Nephron progenitor cell (in vitro differentiated cells): ENCODE measurements at regions not wholly inside any gene's neighbourhood (a gene's known extent, or its start where the extent isn't known, plus 50 kb on each side); places are given as distances from the start of the nearest gene placed in this dataset.

Source experiments
- DNase-seq: peaks from one replicate; pipeline ENCODE4 v3.0.0; 2021
- H3K27ac Mint-ChIP-seq: 2 replicates; pipeline ENCODE4 v1.8.0; 2021; ENCODE audit warnings: mild to moderate bottlenecking, moderate library complexity, mixed read lengths
- H3K27me3 Mint-ChIP-seq: 2 replicates; pipeline ENCODE4 v1.8.0; 2021; ENCODE audit warnings: mild to moderate bottlenecking, low read depth, mixed read lengths; ENCODE audit not compliant: poor library complexity
- H3K36me3 Mint-ChIP-seq: 2 replicates; pipeline ENCODE4 v1.8.0; 2021; ENCODE audit warnings: low read depth, mixed read lengths
- H3K4me1 Mint-ChIP-seq: 2 replicates; pipeline ENCODE4 v1.8.0; 2021; ENCODE audit warnings: mixed read lengths
- H3K4me3 Mint-ChIP-seq: 2 replicates; pipeline ENCODE4 v1.8.0; 2021; ENCODE audit warnings: mild to moderate bottlenecking, moderate library complexity, mixed read lengths
- H3K9me3 Mint-ChIP-seq: 2 replicates; pipeline ENCODE4 v1.8.0; 2021; ENCODE audit warnings: mild to moderate bottlenecking, moderate library complexity, mixed read lengths
- TF ChIP-seq, protein P1 (sequence below): fragments of 200-600 bp; sonication (generic); IDR thresholded peaks from 2 replicates; pipeline ENCODE4 v1.5.0; 2021; ENCODE audit warnings: antibody characterized with exemption

DNA sequence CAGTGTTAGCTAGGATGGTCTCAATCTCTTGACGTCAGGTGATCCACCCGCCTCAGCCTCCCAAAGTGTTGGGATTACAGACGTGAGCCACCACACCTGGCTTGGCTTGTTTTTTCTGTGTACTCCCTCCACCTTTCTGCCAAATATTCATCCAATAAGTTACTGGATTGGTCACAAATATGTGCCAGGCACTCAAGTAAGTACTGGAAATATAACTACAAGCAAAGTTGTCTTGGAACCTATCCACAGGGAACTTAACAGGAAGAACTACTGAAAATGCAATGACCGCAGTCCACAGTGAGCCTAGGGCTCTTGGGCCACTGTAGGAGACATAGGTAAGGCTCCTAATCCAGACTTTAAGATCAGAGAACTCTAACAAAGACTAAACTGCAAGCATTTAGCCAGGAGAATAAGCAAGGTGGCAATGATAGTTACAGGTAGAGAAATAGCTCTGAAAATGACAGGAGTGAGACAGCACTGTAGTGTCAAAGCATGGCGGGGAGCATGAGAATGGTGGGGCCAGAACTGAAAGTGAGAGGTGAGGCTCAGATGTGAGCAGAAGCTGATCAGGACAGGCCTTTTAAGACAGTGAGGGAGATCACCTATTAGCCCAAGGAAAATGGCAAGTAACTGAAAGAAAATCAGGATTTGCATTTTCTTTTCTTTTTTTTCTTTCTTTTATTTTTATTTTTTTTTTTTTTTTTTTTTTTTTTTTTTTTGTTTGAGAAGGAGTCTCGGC lies 252.1 kb downstream of the RBM43 start:
- no peaks in the 10 kb centered on the region for H3K27me3 Mint-ChIP-seq
- no peak for DNase-seq

DNA sequence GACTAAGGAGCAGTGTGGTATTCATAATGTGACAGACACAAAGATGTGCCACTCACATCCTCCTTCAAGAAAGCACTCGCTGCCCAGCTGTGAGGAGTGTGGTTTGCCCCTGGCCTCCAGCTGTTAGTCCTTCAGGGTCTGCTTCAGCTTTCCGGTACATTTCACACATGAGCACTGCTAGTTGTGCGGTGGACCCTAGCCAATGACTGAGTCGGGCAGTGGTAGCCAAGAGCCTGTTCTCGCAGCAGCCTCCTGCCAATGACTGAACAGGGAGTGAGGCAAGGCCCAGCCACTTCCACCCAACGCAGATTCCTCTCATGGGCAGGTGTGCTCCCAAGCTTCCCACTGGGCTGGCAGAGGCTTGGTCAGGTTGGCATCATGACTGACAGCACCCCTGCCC lies 254.3 kb downstream of the RBM43 start:
- TF ChIP-seq, protein P1, sequence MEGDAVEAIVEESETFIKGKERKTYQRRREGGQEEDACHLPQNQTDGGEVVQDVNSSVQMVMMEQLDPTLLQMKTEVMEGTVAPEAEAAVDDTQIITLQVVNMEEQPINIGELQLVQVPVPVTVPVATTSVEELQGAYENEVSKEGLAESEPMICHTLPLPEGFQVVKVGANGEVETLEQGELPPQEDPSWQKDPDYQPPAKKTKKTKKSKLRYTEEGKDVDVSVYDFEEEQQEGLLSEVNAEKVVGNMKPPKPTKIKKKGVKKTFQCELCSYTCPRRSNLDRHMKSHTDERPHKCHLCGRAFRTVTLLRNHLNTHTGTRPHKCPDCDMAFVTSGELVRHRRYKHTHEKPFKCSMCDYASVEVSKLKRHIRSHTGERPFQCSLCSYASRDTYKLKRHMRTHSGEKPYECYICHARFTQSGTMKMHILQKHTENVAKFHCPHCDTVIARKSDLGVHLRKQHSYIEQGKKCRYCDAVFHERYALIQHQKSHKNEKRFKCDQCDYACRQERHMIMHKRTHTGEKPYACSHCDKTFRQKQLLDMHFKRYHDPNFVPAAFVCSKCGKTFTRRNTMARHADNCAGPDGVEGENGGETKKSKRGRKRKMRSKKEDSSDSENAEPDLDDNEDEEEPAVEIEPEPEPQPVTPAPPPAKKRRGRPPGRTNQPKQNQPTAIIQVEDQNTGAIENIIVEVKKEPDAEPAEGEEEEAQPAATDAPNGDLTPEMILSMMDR, result no peak
- Mint-ChIP-seq H3K27me3 (peaks cover 5% of the 10 kb centered on the region), H3K27ac (no peak overlapping the region), H3K36me3 (no peaks in the 10 kb centered on the region), H3K4me1 (peaks cover 6% of the 10 kb centered on the region), H3K4me3 (no peak overlapping the region), H3K9me3 (no peaks in the 10 kb centered on the region)
- DNase-seq, result peak; percentile 28

More for the DNA sequence above, 252.1 kb downstream of the RBM43 start:
- Mint-ChIP-seq H3K9me3 (no peaks in the 10 kb centered on the region), H3K36me3 (no peaks in the 10 kb centered on the region), H3K27ac (no peak overlapping the region), H3K4me1 (peaks cover 6% of the 10 kb centered on the region), H3K4me3 (no peak overlapping the region)
- TF ChIP-seq, protein P1, result no peak

DNA sequence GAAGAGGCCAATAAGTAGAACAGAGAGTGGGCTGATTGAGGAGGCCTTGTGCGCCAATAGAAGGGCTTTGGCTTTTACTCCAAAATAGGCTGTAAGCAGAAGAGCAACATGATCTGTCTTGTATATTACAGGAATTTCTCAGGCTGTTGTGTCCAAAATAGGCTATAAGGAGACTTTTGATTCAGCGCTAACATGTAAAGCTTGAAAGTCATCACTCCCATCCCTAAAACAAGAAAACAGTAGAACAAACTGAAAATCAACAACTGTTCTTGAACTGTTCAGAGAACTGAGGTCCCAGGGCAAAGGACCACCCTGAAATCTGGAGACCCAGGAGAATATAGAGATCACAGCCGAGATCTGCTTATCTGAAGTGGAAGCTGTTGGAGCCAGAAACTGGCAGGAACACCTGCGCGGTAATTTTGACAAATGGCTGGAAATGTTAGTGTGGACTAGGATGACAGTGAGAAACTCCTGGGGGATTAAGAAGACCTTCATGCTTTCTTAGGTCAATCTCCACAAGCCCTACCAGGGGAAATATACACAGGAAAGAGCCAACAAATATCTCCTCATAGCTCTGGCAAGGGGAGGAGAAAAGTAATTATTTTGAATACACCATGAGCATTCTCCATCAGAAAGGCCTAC lies 258.6 kb downstream of the RBM43 start:
- Mint-ChIP-seq H3K36me3 (no peaks in the 10 kb centered on the region), H3K27me3 (peaks cover 5% of the 10 kb centered on the region), H3K27ac (no peak overlapping the region), H3K9me3 (no peaks in the 10 kb centered on the region), H3K4me3 (no peak overlapping the region), H3K4me1 (peaks cover 6% of the 10 kb centered on the region)
- DNase-seq, result no peak
- TF ChIP-seq, protein P1, result no peak

DNA sequence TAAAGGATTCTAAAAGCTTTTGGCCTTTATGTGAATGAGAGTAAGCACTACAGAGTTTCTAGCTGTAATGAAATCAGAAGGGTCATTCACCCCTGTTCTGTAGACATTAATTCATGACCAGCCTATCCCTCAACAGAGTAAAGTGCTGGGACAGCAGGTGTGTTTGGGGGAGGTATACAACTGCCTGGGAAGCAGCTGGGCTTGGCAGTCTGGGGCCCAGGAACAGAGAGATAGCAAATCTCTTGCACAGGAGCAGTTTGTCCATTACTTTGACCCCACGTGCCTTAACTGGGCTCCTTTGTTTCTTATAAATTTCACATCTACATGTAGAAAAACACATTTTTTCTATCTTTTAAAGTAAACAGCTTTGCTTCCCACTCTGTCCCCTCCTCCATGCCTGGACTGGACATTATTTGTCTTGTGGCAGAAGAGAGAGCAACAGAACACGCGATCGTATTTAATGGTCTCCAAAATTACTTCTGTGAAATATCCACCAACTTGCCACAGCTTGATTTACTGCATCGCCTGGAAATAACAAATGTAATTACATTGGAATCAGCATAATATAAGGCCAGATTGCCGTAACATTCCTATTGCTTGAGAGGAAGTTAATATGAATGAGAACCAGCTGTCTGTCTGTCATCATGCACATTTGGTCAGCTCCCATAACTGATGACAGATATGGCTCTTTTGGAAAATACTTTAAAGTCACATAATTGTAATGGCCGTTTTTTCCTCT lies 263.8 kb downstream of the RBM43 start:
- peaks cover 17% of the 10 kb centered on the region for H3K9me3 Mint-ChIP-seq
- TF ChIP-seq, protein P1, result no peak
- H3K36me3 Mint-ChIP-seq, result peaks cover 4% of the 10 kb centered on the region
- no peak for DNase-seq
- peaks cover 10% of the 10 kb centered on the region for H3K4me1 Mint-ChIP-seq
- H3K4me3 Mint-ChIP-seq, result no peak overlapping the region
- H3K27ac Mint-ChIP-seq, result no peak overlapping the region
- H3K27me3 Mint-ChIP-seq, result peaks cover 5% of the 10 kb centered on the region

DNA sequence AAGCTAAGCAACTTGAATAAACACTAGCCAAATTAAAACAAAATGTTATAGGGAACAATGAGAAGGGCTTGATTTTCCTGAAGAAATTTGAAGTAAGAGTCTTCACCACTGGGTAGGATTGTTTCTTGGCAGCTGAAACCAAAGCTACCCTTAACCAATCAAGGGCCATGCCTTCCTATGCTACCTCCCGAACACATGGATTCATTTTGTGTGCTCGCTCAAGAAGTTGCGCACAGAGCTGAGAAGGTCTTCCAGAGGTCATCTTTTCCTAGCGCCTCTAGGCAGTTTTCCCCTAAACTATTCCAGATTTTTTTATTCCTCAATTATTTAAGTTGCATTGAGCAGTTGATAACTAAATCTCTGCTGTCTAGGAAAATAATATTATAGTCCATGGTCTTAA lies 264.6 kb downstream of the RBM43 start:
- no peaks in the 10 kb centered on the region for H3K27me3 Mint-ChIP-seq
- peaks cover 17% of the 10 kb centered on the region for H3K9me3 Mint-ChIP-seq
- no peak overlapping the region for H3K27ac Mint-ChIP-seq
- no peak overlapping the region for H3K4me3 Mint-ChIP-seq
- TF ChIP-seq, protein P1, result no peak
- H3K36me3 Mint-ChIP-seq, result peaks cover 4% of the 10 kb centered on the region
- peaks cover 10% of the 10 kb centered on the region for H3K4me1 Mint-ChIP-seq
- DNase-seq, result no peak
